H1 (cell line): ENCODE measurements at regions not wholly inside any gene's neighbourhood (a gene's known extent, or its start where the extent isn't known, plus 50 kb on each side); places are given as distances from the start of the nearest gene placed in this dataset.

Source experiments
- ATF2 ChIP-seq: IDR thresholded peaks from 2 replicates; pipeline ENCODE4 v1.6.1; 2012; ENCODE audit warnings: low read length, inconsistent platforms
- CTBP2 ChIP-seq: IDR thresholded peaks from 2 replicates; pipeline ENCODE4 v1.7.0; 2011; ENCODE audit warnings: borderline replicate concordance, mild to moderate bottlenecking, moderate library complexity, mixed read lengths, low read length; ENCODE audit not compliant: insufficient read depth, insufficient read length
- JUN ChIP-seq: IDR thresholded peaks from 2 replicates; pipeline ENCODE4 v1.6.1; 2011; ENCODE audit warnings: low read depth, mild to moderate bottlenecking, improper control_type of control experiment, low read length
- MAX ChIP-seq: IDR thresholded peaks from 2 replicates; pipeline ENCODE4 v1.6.1; 2012; ENCODE audit warnings: inconsistent platforms
- POLR2AphosphoS5 ChIP-seq: IDR thresholded peaks from 2 replicates; pipeline ENCODE4 v1.6.1; 2011; ENCODE audit warnings: low read depth, low read length
- RXRA ChIP-seq: IDR thresholded peaks from 2 replicates; pipeline ENCODE4 v1.6.1; 2011; ENCODE audit warnings: low read depth, mild to moderate bottlenecking, low read length, moderate library complexity; ENCODE audit not compliant: insufficient read depth
- SAP30 ChIP-seq: fragments of 300-600 bp; sonication (generic); IDR thresholded peaks from 2 replicates; pipeline ENCODE4 v1.7.1; 2012; ENCODE audit warnings: low read length, moderate library complexity, mild to moderate bottlenecking, inconsistent platforms; ENCODE audit not compliant: insufficient read depth, insufficient replicate concordance
- SP2 ChIP-seq: IDR thresholded peaks from 2 replicates; pipeline ENCODE4 v1.6.1; 2012; ENCODE audit warnings: mild to moderate bottlenecking, low read length, inconsistent platforms
- TF ChIP-seq, protein P1 (sequence below): fragments of 300-600 bp; sonication (generic); IDR thresholded peaks from 2 replicates; pipeline ENCODE4 v1.7.1; 2012; ENCODE audit warnings: low read length, moderate library complexity, mild to moderate bottlenecking, inconsistent platforms; ENCODE audit not compliant: insufficient replicate concordance

DNA sequence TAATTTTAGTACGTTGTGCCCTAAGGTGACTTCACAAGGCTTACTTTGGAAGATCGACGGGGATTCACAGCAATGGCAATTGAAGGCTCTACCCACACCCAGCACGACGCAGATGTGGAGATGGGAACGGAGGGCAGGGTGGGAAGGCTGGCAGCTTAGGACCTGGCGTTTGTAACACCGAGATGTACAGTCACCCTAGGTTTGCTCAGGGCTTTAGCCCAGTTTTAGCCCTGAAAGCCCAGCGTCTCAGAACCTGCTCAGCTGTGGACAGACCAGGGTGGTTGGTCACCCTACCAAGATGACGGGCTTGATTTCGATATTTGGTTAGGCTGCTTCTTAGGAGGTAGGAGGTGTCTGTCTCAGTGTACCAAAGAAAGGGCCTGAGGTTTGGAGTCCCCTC, 100.5 kb upstream of the MED13L start (continued):
- no peak for TF ChIP-seq ATF2
- TF ChIP-seq SP2, result no peak
- TF ChIP-seq MAX, result no peak
- TF ChIP-seq POLR2AphosphoS5, result no peak
- TF ChIP-seq SAP30, result no peak
- no peak for TF ChIP-seq CTBP2
- no peak for TF ChIP-seq RXRA
- no peak for TF ChIP-seq JUN
- TF ChIP-seq, protein P1, sequence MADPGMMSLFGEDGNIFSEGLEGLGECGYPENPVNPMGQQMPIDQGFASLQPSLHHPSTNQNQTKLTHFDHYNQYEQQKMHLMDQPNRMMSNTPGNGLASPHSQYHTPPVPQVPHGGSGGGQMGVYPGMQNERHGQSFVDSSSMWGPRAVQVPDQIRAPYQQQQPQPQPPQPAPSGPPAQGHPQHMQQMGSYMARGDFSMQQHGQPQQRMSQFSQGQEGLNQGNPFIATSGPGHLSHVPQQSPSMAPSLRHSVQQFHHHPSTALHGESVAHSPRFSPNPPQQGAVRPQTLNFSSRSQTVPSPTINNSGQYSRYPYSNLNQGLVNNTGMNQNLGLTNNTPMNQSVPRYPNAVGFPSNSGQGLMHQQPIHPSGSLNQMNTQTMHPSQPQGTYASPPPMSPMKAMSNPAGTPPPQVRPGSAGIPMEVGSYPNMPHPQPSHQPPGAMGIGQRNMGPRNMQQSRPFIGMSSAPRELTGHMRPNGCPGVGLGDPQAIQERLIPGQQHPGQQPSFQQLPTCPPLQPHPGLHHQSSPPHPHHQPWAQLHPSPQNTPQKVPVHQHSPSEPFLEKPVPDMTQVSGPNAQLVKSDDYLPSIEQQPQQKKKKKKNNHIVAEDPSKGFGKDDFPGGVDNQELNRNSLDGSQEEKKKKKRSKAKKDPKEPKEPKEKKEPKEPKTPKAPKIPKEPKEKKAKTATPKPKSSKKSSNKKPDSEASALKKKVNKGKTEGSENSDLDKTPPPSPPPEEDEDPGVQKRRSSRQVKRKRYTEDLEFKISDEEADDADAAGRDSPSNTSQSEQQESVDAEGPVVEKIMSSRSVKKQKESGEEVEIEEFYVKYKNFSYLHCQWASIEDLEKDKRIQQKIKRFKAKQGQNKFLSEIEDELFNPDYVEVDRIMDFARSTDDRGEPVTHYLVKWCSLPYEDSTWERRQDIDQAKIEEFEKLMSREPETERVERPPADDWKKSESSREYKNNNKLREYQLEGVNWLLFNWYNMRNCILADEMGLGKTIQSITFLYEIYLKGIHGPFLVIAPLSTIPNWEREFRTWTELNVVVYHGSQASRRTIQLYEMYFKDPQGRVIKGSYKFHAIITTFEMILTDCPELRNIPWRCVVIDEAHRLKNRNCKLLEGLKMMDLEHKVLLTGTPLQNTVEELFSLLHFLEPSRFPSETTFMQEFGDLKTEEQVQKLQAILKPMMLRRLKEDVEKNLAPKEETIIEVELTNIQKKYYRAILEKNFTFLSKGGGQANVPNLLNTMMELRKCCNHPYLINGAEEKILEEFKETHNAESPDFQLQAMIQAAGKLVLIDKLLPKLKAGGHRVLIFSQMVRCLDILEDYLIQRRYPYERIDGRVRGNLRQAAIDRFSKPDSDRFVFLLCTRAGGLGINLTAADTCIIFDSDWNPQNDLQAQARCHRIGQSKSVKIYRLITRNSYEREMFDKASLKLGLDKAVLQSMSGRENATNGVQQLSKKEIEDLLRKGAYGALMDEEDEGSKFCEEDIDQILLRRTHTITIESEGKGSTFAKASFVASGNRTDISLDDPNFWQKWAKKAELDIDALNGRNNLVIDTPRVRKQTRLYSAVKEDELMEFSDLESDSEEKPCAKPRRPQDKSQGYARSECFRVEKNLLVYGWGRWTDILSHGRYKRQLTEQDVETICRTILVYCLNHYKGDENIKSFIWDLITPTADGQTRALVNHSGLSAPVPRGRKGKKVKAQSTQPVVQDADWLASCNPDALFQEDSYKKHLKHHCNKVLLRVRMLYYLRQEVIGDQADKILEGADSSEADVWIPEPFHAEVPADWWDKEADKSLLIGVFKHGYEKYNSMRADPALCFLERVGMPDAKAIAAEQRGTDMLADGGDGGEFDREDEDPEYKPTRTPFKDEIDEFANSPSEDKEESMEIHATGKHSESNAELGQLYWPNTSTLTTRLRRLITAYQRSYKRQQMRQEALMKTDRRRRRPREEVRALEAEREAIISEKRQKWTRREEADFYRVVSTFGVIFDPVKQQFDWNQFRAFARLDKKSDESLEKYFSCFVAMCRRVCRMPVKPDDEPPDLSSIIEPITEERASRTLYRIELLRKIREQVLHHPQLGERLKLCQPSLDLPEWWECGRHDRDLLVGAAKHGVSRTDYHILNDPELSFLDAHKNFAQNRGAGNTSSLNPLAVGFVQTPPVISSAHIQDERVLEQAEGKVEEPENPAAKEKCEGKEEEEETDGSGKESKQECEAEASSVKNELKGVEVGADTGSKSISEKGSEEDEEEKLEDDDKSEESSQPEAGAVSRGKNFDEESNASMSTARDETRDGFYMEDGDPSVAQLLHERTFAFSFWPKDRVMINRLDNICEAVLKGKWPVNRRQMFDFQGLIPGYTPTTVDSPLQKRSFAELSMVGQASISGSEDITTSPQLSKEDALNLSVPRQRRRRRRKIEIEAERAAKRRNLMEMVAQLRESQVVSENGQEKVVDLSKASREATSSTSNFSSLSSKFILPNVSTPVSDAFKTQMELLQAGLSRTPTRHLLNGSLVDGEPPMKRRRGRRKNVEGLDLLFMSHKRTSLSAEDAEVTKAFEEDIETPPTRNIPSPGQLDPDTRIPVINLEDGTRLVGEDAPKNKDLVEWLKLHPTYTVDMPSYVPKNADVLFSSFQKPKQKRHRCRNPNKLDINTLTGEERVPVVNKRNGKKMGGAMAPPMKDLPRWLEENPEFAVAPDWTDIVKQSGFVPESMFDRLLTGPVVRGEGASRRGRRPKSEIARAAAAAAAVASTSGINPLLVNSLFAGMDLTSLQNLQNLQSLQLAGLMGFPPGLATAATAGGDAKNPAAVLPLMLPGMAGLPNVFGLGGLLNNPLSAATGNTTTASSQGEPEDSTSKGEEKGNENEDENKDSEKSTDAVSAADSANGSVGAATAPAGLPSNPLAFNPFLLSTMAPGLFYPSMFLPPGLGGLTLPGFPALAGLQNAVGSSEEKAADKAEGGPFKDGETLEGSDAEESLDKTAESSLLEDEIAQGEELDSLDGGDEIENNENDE, result no peak
